ENCODE measurements at regions not wholly inside any gene's neighbourhood (a gene's known extent, or its start where the extent isn't known, plus 50 kb on each side); places are given as distances from the start of the nearest gene placed in this dataset.

GRCh38 chr2:142694282-142694681, 183.2 kb upstream of the KYNU start:
- no peaks in the 10 kb centered on the region for H3K79me2 ChIP-seq (ENCODE audit: insufficient read depth, low read length)
- no peaks in the 10 kb centered on the region for H4K20me1 ChIP-seq (ENCODE audit: insufficient read depth, low read length)
- no peaks in the 10 kb centered on the region for H3K27me3 ChIP-seq (ENCODE audit: insufficient read depth, low read length)
- no peaks in the 10 kb centered on the region for H3K9me3 ChIP-seq (ENCODE audit: low read depth, low read length)
- no peak for DNase-seq (ENCODE audit: insufficient read length, low spot score, missing footprints)
- no peak overlapping the region for H3K4me2 ChIP-seq (ENCODE audit: insufficient read depth, low read length)
- H3K4me3 ChIP-seq (ENCODE audit: insufficient read depth, low read length) = no peak overlapping the region
- no peaks in the 10 kb centered on the region for H3K4me1 ChIP-seq (ENCODE audit: insufficient read depth, low read length)
- no peak overlapping the region for H3K27ac ChIP-seq (ENCODE audit: low read depth, low read length)
- TF ChIP-seq CTCF (IDR thresholded peaks at IDR 0.05; ENCODE audit: extremely low read depth, low read depth, low read length) = no peak
- no peak overlapping the region for H2AFZ ChIP-seq (ENCODE audit: low read length)
- H3K36me3 ChIP-seq (ENCODE audit: insufficient read depth, low read length) = no peaks in the 10 kb centered on the region

GRCh38 chr2:142693171-142693950, 184.1 kb upstream of the KYNU start:
- H4K20me1 ChIP-seq (ENCODE audit: insufficient read depth, low read length) = no peaks in the 10 kb centered on the region
- no peaks in the 10 kb centered on the region for H3K79me2 ChIP-seq (ENCODE audit: insufficient read depth, low read length)
- no peak for DNase-seq (ENCODE audit: insufficient read length, low spot score, missing footprints)
- H3K27ac ChIP-seq (ENCODE audit: low read depth, low read length) = no peak overlapping the region
- no peaks in the 10 kb centered on the region for H3K27me3 ChIP-seq (ENCODE audit: insufficient read depth, low read length)
- H3K9me3 ChIP-seq (ENCODE audit: low read depth, low read length) = no peaks in the 10 kb centered on the region
- no peaks in the 10 kb centered on the region for H3K4me1 ChIP-seq (ENCODE audit: insufficient read depth, low read length)
- peak overlapping the region; percentile 25 for H2AFZ ChIP-seq (ENCODE audit: low read length)
- TF ChIP-seq CTCF (IDR thresholded peaks at IDR 0.05; ENCODE audit: extremely low read depth, low read depth, low read length) = no peak
- H3K4me3 ChIP-seq (ENCODE audit: insufficient read depth, low read length) = no peak overlapping the region
- no peak overlapping the region for H3K4me2 ChIP-seq (ENCODE audit: insufficient read depth, low read length)
- no peaks in the 10 kb centered on the region for H3K36me3 ChIP-seq (ENCODE audit: insufficient read depth, low read length)

DNA sequence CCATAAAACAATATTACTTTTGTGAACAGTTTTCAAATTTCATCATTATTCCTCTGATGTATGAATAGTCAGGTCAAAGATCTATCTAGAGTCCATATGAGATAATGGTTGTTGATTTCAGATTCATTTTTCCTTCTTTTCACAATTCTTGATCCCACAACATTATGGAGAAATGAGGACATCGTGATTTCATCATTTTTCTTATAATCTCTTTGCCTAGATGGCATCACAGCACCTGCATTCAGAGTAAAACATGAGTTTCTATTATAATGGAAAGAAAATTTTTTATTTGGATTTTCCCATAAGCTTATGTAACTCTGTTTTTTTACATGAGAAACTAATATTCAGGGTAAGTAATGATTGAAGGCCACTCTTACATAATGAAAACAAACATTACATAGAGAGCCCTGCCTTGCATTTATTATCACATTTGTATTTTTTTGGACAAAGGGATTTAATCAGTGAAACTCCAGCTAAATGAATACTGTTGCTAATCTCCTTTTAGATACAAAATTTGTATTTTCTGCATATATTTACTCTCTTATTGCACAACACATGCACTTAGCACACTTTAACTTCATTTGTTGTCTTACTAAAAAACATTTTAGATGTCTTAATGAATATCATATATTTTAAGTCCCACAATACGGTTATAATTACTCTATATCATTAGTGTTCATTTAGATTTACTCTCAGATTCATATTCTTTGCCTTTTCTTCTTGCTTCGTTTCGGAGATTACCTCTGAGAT, 188.4 kb upstream of the KYNU start:
- TF ChIP-seq CTCF (IDR thresholded peaks at IDR 0.05; ENCODE audit: extremely low read depth, low read depth, low read length) = no peak
- Histone ChIP-seq H3K79me2 (ENCODE audit: insufficient read depth, low read length) (no peaks in the 10 kb centered on the region), H3K4me1 (ENCODE audit: insufficient read depth, low read length) (no peaks in the 10 kb centered on the region), H3K4me2 (ENCODE audit: insufficient read depth, low read length) (no peak overlapping the region), H3K27me3 (ENCODE audit: insufficient read depth, low read length) (no peaks in the 10 kb centered on the region), H3K9me3 (ENCODE audit: low read depth, low read length) (no peaks in the 10 kb centered on the region), H3K27ac (ENCODE audit: low read depth, low read length) (no peak overlapping the region), H3K36me3 (ENCODE audit: insufficient read depth, low read length) (no peaks in the 10 kb centered on the region), H4K20me1 (ENCODE audit: insufficient read depth, low read length) (no peaks in the 10 kb centered on the region), H2AFZ (ENCODE audit: low read length) (no peak overlapping the region), H3K4me3 (ENCODE audit: insufficient read depth, low read length) (no peak overlapping the region)
- no peak for DNase-seq (ENCODE audit: insufficient read length, low spot score, missing footprints)

- DNase-seq (ENCODE audit: insufficient read length, low spot score, missing footprints) = no peak
- Histone ChIP-seq H3K4me2 (ENCODE audit: insufficient read depth, low read length) (no peak overlapping the region), H3K36me3 (ENCODE audit: insufficient read depth, low read length) (no peaks in the 10 kb centered on the region), H3K4me3 (ENCODE audit: insufficient read depth, low read length) (no peak overlapping the region), H4K20me1 (ENCODE audit: insufficient read depth, low read length) (no peaks in the 10 kb centered on the region), H3K9me3 (ENCODE audit: low read depth, low read length) (no peaks in the 10 kb centered on the region), H2AFZ (ENCODE audit: low read length) (no peak overlapping the region), H3K4me1 (ENCODE audit: insufficient read depth, low read length) (no peaks in the 10 kb centered on the region), H3K79me2 (ENCODE audit: insufficient read depth, low read length) (no peaks in the 10 kb centered on the region), H3K27ac (ENCODE audit: low read depth, low read length) (no peak overlapping the region), H3K27me3 (ENCODE audit: insufficient read depth, low read length) (no peaks in the 10 kb centered on the region)
- TF ChIP-seq CTCF (IDR thresholded peaks at IDR 0.05; ENCODE audit: extremely low read depth, low read depth, low read length) = no peak
These were observed 190.0 kb upstream of the KYNU start for GRCh38 chr2:142687509-142687908.

All from osteoblast (primary cell).